ENCODE measurements at regions not wholly inside any gene's neighbourhood (a gene's known extent, or its start where the extent isn't known, plus 50 kb on each side); places are given as distances from the start of the nearest gene placed in this dataset.

GRCh38 chr1:63103682-63104081, 218.7 kb upstream of the FOXD3 start:
- TF ChIP-seq NFYB (IDR thresholded peaks at IDR 0.05; ENCODE audit: extremely low read depth, insufficient read length) (no peak), SP2 (IDR thresholded peaks at IDR 0.05; ENCODE audit: extremely low read depth, low read depth, low read length, poor library complexity, severe bottlenecking) (no peak), NCOA4 (IDR thresholded peaks at IDR 0.05; ENCODE audit: partially characterized antibody) (no peak), ZNF561 (CRISPR knock-in tag; conservative IDR thresholded peaks at IDR 0.05) (no peak), POLR2A (conservative IDR thresholded peaks at IDR 0.05) (no peak)

Measured in K562 (cell line).